ENCODE measurements at regions not wholly inside any gene's neighbourhood (a gene's known extent, or its start where the extent isn't known, plus 50 kb on each side); places are given as distances from the start of the nearest gene placed in this dataset.

DNA sequence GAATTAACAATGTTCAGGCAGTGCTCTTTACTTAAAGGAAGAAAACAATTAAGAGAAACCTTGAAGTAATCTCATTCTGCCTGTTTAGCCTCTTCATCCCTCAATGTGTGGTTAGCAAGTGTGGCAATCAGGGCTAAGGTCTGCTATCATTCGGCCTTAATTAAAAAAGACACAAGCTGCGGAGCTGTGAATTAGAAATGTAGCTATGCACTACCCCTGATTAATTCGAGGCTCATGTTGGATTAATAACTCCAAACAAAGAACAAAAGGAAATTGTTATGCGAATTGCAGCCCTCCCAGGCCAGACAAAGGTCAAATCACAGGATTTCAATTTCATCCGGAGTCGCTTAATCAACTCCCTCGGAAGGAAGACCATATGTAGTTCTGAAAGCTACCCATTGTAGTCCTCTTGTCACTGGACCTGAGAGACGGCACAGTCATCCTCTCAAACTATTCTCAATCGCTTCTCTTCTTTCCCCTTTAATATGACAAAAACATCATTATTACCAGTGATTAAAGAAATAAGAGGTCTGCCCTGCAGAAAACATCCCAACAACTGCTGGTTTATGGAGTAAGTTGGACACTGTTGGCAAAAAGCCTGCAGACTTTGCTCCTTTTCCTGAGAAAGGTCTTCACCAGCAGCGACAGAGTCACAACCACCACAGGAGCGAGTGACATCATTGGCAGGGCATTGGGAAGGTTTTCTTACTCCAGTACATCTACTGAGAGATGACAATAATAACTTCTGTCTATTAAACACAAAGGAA lies 71.1 kb upstream of the SOX5 start:
- H3K9me3 ChIP-seq (ENCODE audit: insufficient read depth, low read length) = no peaks in the 10 kb centered on the region
- no peak overlapping the region for H2AFZ ChIP-seq (ENCODE audit: low read depth, low read length)
- H4K20me1 ChIP-seq (ENCODE audit: insufficient read depth, low read length) = peaks cover 96% of the 10 kb centered on the region
- H3K4me1 ChIP-seq (ENCODE audit: low read length) = peaks cover 17% of the 10 kb centered on the region
- H3K27me3 ChIP-seq (ENCODE audit: low read depth, low read length) = no peaks in the 10 kb centered on the region
- H3K4me3 ChIP-seq (ENCODE audit: low read length) = no peak overlapping the region
- no peak overlapping the region for H3K27ac ChIP-seq (ENCODE audit: low read length)
- H3K36me3 ChIP-seq (replicated peaks; ENCODE audit: low read depth, low read length) = peaks cover 17% of the 10 kb centered on the region
- no peak overlapping the region for H3K9ac ChIP-seq (ENCODE audit: low read length)
- H3K4me2 ChIP-seq (ENCODE audit: low read length) = no peak overlapping the region
- H3K79me2 ChIP-seq (ENCODE audit: low read length) = peaks cover 56% of the 10 kb centered on the region
- no peak for TF ChIP-seq EZH2phosphoT487 (IDR thresholded peaks at IDR 0.05; ENCODE audit: low read depth)
- TF ChIP-seq, protein P1, sequence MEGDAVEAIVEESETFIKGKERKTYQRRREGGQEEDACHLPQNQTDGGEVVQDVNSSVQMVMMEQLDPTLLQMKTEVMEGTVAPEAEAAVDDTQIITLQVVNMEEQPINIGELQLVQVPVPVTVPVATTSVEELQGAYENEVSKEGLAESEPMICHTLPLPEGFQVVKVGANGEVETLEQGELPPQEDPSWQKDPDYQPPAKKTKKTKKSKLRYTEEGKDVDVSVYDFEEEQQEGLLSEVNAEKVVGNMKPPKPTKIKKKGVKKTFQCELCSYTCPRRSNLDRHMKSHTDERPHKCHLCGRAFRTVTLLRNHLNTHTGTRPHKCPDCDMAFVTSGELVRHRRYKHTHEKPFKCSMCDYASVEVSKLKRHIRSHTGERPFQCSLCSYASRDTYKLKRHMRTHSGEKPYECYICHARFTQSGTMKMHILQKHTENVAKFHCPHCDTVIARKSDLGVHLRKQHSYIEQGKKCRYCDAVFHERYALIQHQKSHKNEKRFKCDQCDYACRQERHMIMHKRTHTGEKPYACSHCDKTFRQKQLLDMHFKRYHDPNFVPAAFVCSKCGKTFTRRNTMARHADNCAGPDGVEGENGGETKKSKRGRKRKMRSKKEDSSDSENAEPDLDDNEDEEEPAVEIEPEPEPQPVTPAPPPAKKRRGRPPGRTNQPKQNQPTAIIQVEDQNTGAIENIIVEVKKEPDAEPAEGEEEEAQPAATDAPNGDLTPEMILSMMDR (IDR thresholded peaks at IDR 0.05; ENCODE audit: low read depth, low read length) = no peak

DNA sequence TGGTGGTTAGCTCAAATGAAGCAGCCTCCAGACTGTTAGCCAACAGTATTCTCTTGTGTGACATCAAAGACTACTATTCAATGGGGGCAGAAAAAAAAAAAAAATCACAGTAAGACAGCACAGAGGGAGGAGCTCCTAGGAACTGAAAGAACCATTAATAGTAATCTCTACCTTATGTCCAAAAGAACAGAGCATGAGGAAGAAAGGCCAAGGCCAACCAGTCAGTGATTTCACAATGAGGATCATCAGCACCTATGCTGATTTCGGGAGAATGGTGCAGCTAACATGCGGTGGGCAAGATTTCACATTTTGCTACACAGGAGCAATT lies 66.3 kb upstream of the SOX5 start:
- H3K27ac ChIP-seq (ENCODE audit: low read length) = no peak overlapping the region
- H3K4me1 ChIP-seq (ENCODE audit: low read length) = peaks cover 18% of the 10 kb centered on the region
- no peaks in the 10 kb centered on the region for H3K9me3 ChIP-seq (ENCODE audit: insufficient read depth, low read length)
- peaks cover 91% of the 10 kb centered on the region for H4K20me1 ChIP-seq (ENCODE audit: insufficient read depth, low read length)
- H3K79me2 ChIP-seq (ENCODE audit: low read length) = peaks cover 68% of the 10 kb centered on the region
- no peak overlapping the region for H3K4me3 ChIP-seq (ENCODE audit: low read length)
- no peak overlapping the region for H3K9ac ChIP-seq (ENCODE audit: low read length)
- no peaks in the 10 kb centered on the region for H3K27me3 ChIP-seq (ENCODE audit: low read depth, low read length)
- H3K4me2 ChIP-seq (ENCODE audit: low read length) = no peak overlapping the region
- peaks cover 8% of the 10 kb centered on the region for H3K36me3 ChIP-seq (replicated peaks; ENCODE audit: low read depth, low read length)
- H2AFZ ChIP-seq (ENCODE audit: low read depth, low read length) = no peak overlapping the region
- TF ChIP-seq, protein P1 (IDR thresholded peaks at IDR 0.05; ENCODE audit: low read depth, low read length) = no peak
- no peak for TF ChIP-seq EZH2phosphoT487 (IDR thresholded peaks at IDR 0.05; ENCODE audit: low read depth)

DNA sequence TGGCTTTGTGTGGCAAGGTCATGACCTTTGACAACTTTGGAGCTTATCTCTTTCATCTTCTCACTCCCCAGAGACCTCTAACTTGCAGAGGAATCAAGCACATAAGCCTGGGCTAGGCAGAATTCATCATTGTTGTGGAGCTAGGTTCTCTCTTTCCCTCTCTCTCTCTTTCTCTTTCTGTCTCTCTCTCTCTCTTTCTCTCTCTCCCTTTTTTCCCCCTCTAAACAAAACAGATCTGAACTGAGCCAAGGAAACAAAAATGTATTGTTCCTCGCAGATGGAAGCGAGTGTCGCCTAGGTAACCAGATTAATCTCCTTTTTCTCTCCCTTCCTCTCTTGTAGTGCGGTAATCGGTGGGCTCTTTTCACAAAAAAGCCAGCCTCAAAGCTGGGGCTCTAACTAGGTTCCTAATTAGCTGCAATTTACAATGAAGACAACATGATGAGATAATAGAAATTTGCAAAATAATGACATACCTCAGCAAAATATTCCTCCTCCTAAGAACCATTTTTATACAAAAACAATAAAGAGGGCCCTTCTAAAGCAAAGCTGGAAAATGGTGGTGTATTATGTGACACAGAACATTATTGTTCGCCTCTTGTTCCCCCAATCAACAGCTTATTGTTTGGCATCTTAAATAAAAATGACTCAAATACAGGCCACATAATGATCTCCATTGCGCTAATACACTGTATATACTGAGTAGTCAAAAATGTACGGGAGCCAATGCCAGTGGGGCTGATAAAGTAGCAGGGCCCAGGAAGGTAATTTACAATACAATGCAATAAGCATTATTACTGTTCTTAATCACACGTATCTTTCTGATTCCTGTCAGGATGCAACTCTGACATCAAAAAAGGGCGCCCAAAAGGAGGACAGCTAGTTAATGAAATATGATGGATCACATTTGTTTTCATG lies 65.7 kb upstream of the SOX5 start:
- no peak overlapping the region for H2AFZ ChIP-seq (ENCODE audit: low read depth, low read length)
- peaks cover 2% of the 10 kb centered on the region for H3K36me3 ChIP-seq (replicated peaks; ENCODE audit: low read depth, low read length)
- no peak overlapping the region for H3K4me3 ChIP-seq (ENCODE audit: low read length)
- H3K9me3 ChIP-seq (ENCODE audit: insufficient read depth, low read length) = no peaks in the 10 kb centered on the region
- no peak for TF ChIP-seq EZH2phosphoT487 (IDR thresholded peaks at IDR 0.05; ENCODE audit: low read depth)
- TF ChIP-seq, protein P1 (IDR thresholded peaks at IDR 0.05; ENCODE audit: low read depth, low read length) = no peak
- H3K4me2 ChIP-seq (ENCODE audit: low read length) = no peak overlapping the region
- H3K27ac ChIP-seq (ENCODE audit: low read length) = no peak overlapping the region
- peaks cover 88% of the 10 kb centered on the region for H4K20me1 ChIP-seq (ENCODE audit: insufficient read depth, low read length)
- peaks cover 18% of the 10 kb centered on the region for H3K4me1 ChIP-seq (ENCODE audit: low read length)
- no peaks in the 10 kb centered on the region for H3K27me3 ChIP-seq (ENCODE audit: low read depth, low read length)
- no peak overlapping the region for H3K9ac ChIP-seq (ENCODE audit: low read length)
- H3K79me2 ChIP-seq (ENCODE audit: low read length) = peaks cover 65% of the 10 kb centered on the region

DNA sequence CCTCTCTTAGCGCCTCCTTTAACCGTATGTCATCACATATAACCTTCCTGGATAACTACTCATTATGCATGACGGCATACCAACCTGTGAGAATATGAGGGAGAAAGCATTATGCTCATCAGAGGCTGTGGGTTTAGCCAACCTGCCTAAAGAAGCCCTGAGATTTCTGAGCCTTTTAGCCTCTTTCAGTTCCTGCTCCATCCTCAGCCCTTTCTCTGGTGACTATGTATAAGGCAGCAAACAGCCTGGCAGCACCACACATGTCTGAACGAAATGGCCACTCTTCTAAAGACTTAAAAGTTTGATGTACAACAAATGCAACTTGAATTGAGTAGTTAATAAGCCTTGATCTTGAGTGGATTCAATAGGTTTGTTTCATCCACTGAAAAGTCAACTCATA lies 64.8 kb upstream of the SOX5 start:
- H4K20me1 ChIP-seq (ENCODE audit: insufficient read depth, low read length) = peaks cover 82% of the 10 kb centered on the region
- TF ChIP-seq, protein P1 (IDR thresholded peaks at IDR 0.05; ENCODE audit: low read depth, low read length) = no peak
- no peak for TF ChIP-seq EZH2phosphoT487 (IDR thresholded peaks at IDR 0.05; ENCODE audit: low read depth)
- no peaks in the 10 kb centered on the region for H3K27me3 ChIP-seq (ENCODE audit: low read depth, low read length)
- H3K9me3 ChIP-seq (ENCODE audit: insufficient read depth, low read length) = no peaks in the 10 kb centered on the region
- peaks cover 63% of the 10 kb centered on the region for H3K79me2 ChIP-seq (ENCODE audit: low read length)
- peaks cover 2% of the 10 kb centered on the region for H3K36me3 ChIP-seq (replicated peaks; ENCODE audit: low read depth, low read length)
- peaks cover 18% of the 10 kb centered on the region for H3K4me1 ChIP-seq (ENCODE audit: low read length)
- no peak overlapping the region for H3K4me2 ChIP-seq (ENCODE audit: low read length)
- H2AFZ ChIP-seq (ENCODE audit: low read depth, low read length) = no peak overlapping the region
- H3K9ac ChIP-seq (ENCODE audit: low read length) = no peak overlapping the region
- H3K4me3 ChIP-seq (ENCODE audit: low read length) = no peak overlapping the region
- H3K27ac ChIP-seq (ENCODE audit: low read length) = peak overlapping the region; percentile 9; the same call in 1 of the 2 replicates

Measured in OCI-LY3 (cell line).